Skeletal muscle cell (primary cell): ENCODE measurements at regions not wholly inside any gene's neighbourhood (a gene's known extent, or its start where the extent isn't known, plus 50 kb on each side); places are given as distances from the start of the nearest gene placed in this dataset.

ENCODE experiments used
- DNase-seq: peaks from one replicate; pipeline ENCODE4 v3.0.0-alpha.2; 2010; ENCODE audit warnings: low read depth
- H3K4me3 ChIP-seq: 2 replicates; pipeline ENCODE4 v1.5.1; 2011; ENCODE audit warnings: low read depth, mild to moderate bottlenecking, control low read depth, low read length, moderate library complexity

DNA sequence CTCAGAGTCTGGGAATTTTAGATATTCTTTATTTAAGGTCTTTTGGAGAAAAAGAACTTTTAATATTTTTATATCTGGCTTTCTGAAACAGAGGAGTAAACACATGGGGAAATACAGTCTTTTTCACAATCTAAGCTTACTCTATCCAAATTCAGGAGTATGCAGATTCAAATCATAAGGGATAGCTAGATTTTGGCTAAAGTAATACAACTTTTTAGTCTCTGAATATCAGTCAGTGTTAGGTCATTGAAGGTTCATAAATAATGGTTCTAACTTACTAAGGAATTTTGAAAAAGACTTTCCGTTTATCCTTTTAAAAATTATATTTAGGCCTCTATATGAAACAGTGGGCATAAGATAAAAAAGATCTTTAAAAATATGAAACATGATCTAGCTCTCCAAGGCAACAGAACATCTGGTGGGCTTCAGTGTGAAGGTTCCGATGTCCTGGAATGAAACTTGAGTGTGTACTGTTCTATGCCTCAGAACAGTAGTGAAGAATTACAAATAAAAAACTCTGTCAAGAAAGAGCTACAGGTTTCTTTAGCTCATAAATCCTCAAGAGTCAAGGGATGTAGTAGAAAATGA, 165.2 kb upstream of the PDGFD start:
- DNase-seq: no peak
- no peak overlapping the region for H3K4me3 ChIP-seq

DNA sequence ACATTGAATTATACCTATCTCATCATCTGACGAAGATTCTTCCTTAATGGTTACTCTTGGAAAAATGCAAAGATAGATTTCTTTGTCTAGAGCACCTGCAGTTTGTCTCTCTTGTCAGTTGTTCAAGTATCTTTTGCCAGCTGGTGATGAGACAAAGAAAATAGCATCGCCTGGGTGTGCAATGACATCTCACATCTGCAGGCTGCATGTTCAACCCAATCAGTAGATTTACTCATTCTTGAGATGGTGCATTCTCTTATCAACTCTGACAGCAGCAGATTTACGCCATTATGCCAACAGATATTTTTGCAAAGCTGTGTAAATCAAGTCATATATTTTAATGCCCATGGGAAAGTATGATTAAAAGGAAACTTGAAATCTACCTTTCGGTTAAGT, 164.6 kb upstream of the PDGFD start:
- no peak overlapping the region for H3K4me3 ChIP-seq

DNA sequence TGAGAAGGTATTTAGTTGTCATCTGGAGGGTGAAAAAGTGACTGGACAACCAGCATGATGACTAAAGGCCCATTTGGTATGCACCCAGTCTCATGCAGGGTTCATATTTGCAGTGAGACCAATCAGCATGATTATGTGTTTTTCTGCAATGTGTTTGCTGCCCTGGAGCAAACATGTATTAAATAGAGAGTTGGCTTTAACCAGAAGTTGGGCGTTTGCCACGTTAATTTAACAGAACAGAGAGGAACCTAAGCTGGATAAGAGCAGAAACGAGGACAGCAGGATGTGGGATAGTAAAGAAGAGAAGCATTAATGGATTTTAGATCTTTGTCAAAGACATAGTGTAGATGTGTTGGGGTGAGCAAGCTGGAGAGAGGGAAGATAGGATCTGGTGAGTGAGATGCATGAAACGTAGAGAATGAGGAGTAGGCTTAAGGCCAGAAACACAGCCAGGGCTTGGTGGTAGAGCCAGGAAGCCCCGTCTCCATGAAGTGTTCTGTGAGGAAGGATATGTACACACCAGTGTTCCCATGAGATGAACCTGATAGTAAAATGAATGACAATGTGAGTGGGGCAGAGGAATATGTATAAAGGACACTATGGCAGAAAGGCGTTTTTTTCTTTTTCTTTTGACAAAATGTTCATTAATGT, 164.0 kb upstream of the PDGFD start:
- no peak for DNase-seq
- H3K4me3 ChIP-seq: no peak overlapping the region

More for the DNA sequence above, 164.6 kb upstream of the PDGFD start:
- no peak for DNase-seq

DNA sequence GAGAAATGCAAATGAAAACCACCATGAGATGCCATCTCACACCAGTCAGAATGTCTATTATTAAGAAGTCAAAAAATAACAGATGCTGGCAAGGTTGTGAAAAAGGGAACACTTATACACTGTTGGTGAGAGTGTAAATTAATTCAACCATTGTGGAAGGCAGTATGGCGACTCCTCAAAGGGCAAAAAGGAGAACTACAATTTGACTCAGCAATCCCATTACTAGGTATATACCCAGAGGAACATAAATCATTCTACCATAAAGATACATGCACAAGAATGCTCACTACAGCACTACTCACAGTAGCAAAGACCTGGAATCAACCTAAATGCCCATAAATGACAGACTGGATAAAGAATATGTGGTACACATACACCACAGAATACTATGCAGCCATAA, 161.1 kb upstream of the PDGFD start:
- no peak overlapping the region for H3K4me3 ChIP-seq
- DNase-seq: no peak

DNA sequence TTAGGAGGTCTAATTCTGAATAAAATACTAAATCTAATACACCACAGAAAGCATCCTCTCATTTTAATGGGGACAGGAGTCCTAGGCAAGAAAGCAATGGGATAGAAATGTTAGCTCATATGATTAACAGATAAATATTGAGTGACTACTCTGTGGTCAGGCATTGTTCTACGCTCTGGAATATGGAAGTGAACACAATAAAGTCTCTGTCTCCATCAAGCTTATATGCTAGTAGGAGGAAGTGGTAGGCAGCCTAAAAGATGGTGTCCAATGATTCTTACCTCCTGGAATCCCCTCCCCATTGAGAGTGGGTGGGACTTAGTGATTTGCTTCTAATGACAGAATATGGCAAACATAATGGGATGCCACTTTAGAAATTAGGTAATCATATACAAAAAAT, 160.3 kb upstream of the PDGFD start:
- no peak overlapping the region for H3K4me3 ChIP-seq
- DNase-seq: no peak

DNA sequence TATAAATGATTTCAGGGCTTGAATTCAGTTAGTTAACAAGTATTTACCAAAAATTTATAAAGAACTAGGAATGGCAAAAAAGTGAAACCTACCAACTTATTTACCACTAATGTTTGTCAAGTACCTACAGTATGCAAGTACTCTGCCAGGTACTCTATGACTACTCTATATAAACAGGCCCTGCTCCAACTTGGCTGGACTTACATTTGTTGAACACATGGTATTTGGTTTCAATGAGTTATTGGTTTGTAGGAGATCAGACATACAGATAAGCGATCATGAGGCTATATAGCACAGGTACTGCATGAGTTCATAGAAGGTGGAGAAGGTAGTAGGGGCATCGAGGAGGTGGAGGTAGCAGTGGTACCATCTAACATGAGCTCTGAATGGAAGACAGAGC, 159.9 kb upstream of the PDGFD start:
- H3K4me3 ChIP-seq: no peak overlapping the region
- no peak for DNase-seq

DNA sequence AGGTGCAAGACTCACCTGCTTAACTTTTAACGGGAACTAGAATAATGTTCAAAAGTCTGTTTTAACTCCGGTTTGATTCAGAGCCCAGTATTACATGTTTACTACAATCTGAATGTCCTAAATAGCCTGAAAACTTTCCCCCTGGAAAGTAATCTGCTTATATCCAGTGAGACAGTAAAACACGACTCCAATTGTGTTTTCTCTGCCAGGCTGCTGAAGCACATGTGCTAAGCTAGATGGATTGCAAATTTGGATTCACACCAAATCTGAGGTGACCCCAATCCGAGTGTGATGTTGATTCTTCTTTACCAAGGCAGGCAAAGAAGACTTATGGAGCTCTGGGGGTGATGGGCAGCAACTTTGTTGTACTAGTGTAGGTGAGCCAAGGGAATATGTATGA, 158.7 kb upstream of the PDGFD start:
- H3K4me3 ChIP-seq: no peak overlapping the region
- DNase-seq: no peak

DNA sequence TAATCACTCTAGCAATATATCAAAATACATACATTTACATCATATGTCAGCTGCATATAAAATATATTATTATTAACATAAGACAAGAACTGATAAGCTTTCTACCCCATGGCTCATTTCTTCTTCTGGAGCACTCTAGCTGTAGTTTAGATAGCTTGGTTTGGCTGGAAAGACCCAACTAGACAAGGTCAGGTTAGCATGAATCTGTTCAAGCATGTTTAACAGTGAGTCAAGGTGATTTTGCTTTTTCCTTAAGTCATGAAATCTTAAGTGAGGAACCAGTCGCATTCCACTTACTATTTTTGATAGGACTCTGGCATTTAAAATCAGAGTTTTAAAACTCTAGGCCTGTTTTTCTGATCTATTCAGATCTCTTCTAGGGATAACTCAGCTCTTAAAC, 157.0 kb upstream of the PDGFD start:
- DNase-seq: no peak
- H3K4me3 ChIP-seq: no peak overlapping the region

DNA sequence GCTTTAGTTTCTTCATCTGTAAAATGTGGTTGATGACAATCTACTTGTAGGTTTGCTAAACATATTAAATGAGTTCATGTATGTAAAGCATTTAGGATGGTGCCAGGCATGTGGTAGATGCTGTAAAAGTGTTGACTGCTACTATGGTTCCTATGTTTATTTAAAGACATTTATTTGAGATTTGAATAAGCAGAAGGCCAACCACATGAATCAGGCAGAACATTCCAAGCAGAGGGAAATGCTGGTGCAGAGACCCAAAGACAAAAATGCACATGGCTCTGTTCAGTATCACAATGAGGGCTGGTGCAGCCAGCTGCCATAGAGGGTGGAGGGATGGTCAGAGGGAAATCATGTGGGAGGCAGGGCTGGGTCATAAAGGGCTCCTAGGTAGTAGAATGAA, 156.2 kb upstream of the PDGFD start:
- DNase-seq: no peak
- H3K4me3 ChIP-seq: no peak overlapping the region

DNA sequence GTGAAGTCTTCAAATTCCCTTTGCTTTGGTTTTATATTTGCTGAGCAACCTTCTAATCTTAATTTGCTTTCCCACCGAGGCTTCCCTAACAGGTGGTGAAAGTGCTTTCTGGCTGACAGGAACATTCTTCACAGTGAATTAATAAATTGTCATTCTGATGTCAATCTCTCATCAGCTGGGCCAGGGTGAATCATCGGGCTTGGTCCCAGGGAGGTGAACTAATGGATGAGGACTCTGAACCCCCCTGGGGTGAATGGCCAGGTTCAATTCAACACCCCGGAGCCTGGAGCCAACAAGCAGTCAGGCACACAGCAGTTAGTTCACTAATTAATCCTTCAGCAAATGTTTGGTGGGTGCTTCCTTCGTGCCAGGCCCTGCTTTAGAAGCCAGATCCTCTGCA, 155.4 kb upstream of the PDGFD start:
- no peak overlapping the region for H3K4me3 ChIP-seq
- no peak for DNase-seq

DNA sequence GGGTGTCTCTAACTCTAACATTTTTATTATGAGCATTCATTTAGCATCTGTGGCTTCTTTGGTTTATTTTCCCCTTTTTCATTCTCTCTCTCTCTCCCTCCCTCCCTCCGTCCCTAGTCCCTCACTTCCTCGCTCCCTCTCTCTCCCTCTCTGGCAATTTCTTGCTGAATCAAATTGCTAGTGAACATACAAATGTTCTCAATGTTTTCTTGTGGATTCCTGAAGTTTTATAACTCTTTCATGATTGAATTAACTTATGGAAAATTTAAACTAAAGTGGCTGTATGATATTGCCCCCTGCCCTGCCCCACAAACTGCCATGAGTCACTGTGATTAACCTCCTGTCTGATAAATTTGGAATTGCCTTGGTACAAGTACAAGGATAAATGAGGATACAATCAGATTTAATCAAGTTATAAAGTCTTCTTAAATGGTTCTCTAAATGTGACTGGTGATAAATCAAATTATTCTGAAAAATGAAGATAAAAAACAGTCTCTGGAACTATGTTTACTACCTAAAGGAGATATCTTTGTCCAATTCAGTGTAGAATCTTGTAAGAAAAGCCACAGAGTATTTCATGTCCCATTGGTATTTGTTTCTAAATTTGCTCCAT, 143.0 kb upstream of the PDGFD start:
- no peak overlapping the region for H3K4me3 ChIP-seq
- no peak for DNase-seq

DNA sequence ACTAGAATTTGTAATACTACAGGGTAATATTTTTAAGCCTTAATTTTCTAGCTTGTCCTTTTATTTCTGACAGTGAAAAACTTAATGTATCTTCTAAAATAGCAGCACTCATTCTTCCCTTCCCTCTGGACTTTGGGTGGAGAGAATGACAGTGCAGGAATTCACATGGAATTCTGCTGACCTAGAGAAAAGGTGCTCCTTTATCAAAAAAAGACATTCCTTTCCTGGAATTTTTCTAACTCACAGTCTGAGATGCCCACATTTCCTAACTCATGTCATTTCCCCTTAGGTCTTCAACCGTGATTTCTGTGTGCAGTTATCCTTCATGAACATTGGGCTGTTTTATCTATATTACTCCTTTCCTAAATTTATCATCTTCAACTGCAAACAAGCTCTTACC, 137.8 kb upstream of the PDGFD start:
- H3K4me3 ChIP-seq: no peak overlapping the region
- no peak for DNase-seq

DNA sequence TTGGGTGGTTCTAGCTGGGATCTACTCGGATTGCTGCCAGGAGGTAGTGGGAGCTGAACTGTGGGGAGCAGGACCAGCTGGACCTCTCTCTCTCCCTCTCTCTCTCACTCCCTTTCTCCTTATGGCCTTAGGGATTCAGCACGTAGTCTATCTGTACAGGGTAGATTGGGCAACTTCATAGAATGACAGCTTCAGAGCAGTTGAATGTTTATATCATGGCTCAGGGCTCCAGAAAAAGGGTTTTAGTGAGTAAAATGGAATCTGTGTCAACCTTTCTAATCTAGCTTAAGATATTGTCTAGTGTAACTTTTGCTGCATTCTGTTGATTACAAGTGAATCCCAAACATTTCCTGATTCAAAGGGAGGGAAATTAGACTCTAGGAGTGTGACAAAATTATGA, 127.7 kb upstream of the PDGFD start:
- no peak for DNase-seq
- no peak overlapping the region for H3K4me3 ChIP-seq

DNA sequence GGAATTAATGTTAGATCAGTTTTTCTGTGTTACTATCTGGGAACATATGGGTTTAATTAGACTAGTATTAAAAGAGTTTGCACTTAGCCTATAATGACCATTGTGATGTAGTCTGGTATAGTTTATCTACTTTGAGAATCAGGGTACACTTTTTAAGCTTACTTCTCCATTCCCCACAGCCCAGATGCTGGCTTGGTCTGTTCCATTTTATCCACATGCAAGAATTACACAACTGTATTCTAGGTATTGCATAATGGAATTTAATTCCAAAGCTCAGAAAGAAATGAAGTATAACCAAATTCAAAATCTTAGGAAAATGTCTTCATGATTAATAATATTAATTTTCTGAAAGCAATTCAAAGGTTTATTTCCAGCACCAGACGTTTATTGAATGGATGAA, 122.2 kb upstream of the PDGFD start:
- DNase-seq: no peak
- no peak overlapping the region for H3K4me3 ChIP-seq

DNA sequence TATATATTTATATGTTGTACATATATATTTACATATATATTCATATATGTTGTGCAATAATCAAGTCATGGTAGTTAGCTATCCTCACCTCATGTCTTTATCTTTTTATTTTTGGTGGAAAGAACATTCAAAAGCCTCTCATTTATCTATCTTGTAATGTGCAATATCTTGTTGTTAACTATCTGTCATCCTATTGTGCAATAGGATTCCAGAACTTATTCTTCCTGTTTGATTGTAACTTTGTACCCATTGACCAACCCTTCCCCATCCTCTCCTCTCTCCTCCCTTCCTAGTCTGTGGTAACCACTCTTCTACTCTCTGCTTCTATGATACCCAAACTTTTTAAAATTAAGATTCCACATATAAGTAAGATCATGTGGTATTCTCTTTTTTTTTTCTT, 115.6 kb upstream of the PDGFD start:
- H3K4me3 ChIP-seq: no peak overlapping the region
- no peak for DNase-seq

DNA sequence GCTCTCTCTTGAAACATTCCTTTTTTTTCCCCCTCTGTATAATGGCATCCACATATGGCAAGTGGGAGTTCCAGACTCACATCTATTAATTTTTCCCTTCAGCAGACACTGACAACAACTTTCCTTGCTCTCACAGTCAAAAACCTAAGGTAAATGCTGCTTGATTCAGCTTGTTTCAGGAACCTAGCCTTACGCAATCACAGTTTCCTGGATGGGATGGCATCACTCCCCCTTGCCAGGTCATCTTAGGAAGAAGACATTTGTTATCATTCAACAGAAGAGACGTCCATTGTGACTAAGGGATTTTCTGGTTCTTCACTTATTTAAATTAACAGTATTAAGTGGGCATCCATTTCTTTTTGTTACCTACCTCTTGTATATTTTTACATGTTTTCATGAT, 112.0 kb upstream of the PDGFD start:
- DNase-seq: peak; percentile 21
- no peak overlapping the region for H3K4me3 ChIP-seq

DNA sequence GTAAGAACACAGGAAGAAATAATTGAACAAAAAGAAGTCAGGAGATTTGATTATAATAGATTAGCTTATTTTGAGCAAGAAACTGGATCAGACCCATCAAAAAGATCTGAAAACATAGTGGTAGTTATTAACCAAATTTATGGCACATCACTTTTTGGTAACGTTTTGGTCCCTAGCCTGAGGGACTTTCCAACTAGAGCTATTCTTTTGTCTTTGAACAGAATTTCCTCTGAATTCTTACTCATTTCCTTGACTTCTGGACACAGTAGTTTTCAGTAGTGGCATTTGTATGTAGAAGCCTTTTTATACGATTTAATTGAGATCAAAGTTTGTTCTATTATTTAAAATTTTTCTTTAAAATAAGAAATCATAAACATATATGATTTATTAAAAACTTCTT, 96.5 kb upstream of the PDGFD start:
- no peak overlapping the region for H3K4me3 ChIP-seq
- DNase-seq: no peak

DNA sequence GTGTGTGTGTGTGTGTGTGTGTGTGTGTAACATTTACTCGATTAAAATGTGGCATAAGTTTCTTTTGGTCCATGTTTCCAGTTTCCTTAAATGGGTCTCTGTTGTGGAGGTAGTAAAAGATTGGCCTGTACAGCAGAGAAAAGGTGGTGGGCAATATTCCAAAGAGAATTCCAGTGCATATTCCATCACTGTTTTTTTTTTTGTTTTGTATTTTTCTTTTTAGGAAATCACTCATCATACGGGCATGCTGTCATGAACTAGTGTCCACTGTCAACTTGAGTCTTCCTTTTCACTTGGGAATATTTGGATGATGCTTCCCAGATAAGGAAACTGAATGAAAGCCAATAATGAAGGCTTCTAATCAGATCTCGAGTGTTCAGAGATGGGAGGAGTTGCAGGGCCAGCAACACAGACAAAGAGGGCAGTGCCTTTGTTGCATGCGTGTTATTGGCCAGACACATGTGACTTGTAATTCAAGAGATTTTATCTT, 95.2 kb upstream of the PDGFD start:
- no peak overlapping the region for H3K4me3 ChIP-seq
- DNase-seq: no peak

DNA sequence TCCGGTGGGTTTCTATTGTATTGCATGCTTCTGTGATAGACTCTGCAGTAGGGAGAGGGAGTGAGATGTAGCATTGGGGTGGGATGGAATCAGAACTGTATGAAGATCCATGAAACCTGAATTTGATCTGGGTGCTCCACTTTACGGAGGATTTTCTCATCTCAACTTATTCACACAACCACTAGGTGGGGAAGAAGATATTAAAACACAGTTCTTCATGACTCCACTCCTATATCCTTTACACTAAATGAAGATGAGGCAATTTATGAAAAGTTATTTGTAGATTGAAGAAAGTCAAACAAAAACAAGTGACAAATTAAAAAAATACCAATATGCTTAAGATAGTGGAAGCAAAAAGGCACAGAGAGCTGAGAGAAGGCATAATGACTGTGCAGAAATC, 92.6 kb upstream of the PDGFD start:
- DNase-seq: no peak
- H3K4me3 ChIP-seq: no peak overlapping the region

DNA sequence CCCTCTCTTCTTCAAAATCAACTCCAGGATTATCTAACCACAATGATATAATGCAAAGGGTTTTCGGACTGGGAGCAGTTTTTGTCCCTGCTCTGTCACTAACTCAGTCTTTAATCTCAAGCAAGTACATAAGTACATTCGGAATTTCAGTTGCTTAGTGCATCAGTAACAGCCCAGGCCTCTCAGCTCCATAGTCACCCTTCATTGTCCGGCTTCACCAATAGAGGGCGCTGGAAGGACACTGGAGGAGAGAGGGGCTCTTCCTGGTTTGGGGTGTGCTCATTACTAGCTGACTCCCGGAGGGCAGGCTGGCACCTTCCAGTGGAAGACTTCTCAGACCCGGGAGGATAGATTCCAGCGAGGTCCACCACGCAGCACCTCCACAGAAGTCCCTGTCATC, 90.4 kb upstream of the PDGFD start:
- H3K4me3 ChIP-seq: no peak overlapping the region
- peak; percentile 3 for DNase-seq

DNA sequence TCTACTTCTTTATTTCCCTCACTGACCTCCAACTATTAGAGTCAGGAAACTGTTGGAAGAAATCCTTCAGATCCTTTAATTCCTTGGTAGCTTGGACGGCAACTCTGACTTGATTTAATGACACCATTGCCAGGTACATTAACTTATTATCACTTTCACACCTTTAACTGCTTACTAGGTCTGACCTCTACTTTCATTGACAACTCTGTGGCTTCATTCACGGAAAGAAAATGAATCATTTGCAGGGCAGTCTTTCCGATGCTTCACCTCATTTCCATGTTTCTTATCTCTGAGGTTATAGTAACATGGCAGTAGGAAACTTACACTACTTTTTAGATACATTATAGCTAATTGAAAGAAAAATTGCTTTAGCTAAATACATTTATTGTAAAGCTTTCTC, 82.6 kb upstream of the PDGFD start:
- H3K4me3 ChIP-seq: no peak overlapping the region
- no peak for DNase-seq
